ENCODE measurements at regions not wholly inside any gene's neighbourhood (a gene's known extent, or its start where the extent isn't known, plus 50 kb on each side); places are given as distances from the start of the nearest gene placed in this dataset.

DNA sequence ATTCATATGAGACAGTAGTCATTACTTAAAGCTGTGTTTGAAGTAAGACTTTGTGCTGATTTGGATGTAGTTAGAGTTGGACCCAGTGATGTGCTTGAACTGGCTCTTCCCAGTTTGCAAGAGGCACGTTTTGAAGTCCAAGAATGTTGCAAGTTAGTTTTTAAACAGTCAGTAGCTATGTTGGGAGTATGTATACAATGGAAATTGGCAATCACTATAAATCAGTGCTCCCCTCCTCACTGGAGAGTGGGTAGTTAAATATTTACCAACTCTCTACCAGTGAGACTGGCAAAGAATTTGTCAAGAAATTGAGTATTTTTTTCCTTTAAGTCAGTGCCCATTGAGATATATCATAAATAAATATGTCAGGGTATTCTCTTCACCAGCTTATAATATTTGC lies 191.9 kb upstream of the SPRY1 start:
- CTCF ChIA-PET: interaction anchor here (1.1 to 1.2 kb wide), 2 partner anchors 12 to 15 kb away, joined by 3 to 4 read pairs; no protein-coding TSS in a partner anchor
- TF ChIP-seq, protein P1, sequence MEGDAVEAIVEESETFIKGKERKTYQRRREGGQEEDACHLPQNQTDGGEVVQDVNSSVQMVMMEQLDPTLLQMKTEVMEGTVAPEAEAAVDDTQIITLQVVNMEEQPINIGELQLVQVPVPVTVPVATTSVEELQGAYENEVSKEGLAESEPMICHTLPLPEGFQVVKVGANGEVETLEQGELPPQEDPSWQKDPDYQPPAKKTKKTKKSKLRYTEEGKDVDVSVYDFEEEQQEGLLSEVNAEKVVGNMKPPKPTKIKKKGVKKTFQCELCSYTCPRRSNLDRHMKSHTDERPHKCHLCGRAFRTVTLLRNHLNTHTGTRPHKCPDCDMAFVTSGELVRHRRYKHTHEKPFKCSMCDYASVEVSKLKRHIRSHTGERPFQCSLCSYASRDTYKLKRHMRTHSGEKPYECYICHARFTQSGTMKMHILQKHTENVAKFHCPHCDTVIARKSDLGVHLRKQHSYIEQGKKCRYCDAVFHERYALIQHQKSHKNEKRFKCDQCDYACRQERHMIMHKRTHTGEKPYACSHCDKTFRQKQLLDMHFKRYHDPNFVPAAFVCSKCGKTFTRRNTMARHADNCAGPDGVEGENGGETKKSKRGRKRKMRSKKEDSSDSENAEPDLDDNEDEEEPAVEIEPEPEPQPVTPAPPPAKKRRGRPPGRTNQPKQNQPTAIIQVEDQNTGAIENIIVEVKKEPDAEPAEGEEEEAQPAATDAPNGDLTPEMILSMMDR (IDR thresholded peaks at IDR 0.05; ENCODE audit: control extremely low read depth, extremely low read depth, low read depth, missing control alignments): no peak
- no peak for DNase-seq (ENCODE audit: extremely low spot score)
- POLR2A ChIA-PET: no interaction called here

DNA sequence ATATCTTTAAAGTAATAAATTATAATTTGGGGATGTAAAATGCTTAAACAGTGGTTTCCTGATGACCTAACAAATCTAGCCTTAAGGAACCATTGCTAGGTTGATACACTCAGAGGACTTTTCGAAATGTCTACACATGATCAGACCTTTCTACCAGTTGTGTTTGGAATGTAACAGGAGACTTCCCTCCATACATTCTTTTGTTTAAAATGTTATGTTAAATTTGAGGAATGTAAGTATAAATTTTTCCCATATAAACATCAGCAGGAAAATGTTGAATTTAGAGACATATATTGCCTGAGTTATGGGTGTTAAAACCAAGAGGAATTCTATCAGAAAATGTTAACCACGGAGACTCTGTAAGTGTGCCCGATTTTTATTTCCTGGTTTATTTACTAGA lies 190.6 kb upstream of the SPRY1 start:
- no peak for DNase-seq (ENCODE audit: extremely low spot score)
- TF ChIP-seq, protein P1 (IDR thresholded peaks at IDR 0.05; ENCODE audit: control extremely low read depth, extremely low read depth, low read depth, missing control alignments): no peak
- ChIA-PET POLR2A (no interaction called here), CTCF (interaction anchor here (1.5 kb wide), 1 partner anchor 8 kb away, joined by 4 read pairs; no protein-coding TSS in a partner anchor)

DNA sequence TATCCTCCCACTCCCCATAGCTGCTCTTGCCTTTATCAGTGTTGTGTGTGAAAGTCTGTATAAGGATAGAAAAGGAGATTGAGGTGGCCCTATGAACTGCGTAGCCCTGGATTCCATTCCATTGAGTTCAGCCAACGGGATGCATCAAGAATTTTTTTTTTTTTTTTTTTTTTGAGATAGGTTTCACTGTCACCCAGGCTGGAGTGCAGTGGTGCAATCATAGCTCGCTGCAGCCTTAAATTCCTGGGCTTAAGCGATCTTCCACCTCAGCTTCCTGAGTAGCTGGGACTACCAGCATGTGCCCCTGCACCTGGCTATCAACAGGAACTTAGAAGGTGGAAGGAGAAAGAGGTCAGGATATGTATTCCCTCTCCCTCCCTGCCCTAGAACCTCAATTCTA lies 187.2 kb upstream of the SPRY1 start:
- no peak for DNase-seq (ENCODE audit: extremely low spot score)
- CTCF ChIA-PET: interaction anchor here (1.3 kb wide), 1 partner anchor 10 kb away, joined by 3 read pairs; no protein-coding TSS in a partner anchor
- POLR2A ChIA-PET: no interaction called here
- TF ChIP-seq, protein P1 (IDR thresholded peaks at IDR 0.05; ENCODE audit: control extremely low read depth, extremely low read depth, low read depth, missing control alignments): no peak

DNA sequence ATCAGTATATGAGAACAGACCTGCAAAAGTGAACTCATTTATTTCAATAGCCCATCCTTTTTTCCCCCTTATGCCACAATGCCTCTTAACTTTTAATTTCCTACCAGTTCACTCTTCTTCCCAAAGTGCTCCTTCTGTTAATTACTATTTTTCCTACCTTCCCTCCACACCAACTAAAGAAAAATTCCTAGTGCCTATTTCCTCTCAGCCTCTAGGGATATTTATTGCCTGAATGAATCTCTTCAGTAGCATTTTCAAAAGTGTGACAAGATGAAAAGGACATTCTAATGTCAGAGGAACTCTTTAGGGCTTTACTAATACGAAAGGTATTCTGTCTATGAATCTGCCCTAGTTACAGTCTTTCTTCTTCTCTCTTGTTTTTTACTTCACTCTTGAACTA lies 181.1 kb upstream of the SPRY1 start:
- no peak for DNase-seq (ENCODE audit: extremely low spot score)
- ChIA-PET CTCF (no interaction called here), POLR2A (no interaction called here)
- TF ChIP-seq, protein P1 (IDR thresholded peaks at IDR 0.05; ENCODE audit: control extremely low read depth, extremely low read depth, low read depth, missing control alignments): no peak

DNA sequence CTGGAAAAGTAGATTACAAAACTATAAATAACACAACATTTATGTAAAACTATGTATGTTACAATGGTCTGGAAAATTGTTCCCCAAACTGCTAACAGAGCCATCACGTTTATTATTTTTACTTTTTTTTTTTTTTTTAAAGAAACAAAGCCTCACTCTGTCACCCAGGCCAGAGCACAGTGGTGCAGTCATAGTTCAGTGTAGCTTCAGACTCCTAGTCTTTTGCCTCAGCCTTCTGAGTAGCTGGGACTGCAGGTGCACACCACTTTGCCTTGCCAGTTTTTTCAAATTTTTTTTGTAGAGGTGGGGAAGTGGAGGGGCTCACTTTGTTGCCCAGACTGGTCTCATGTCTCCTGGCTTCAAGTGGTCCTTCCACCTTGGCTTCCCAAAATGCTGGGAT lies 180.1 kb upstream of the SPRY1 start:
- no peak for DNase-seq (ENCODE audit: extremely low spot score)
- CTCF ChIA-PET: no interaction called here
- TF ChIP-seq, protein P1 (IDR thresholded peaks at IDR 0.05; ENCODE audit: control extremely low read depth, extremely low read depth, low read depth, missing control alignments): no peak
- POLR2A ChIA-PET: no interaction called here

DNA sequence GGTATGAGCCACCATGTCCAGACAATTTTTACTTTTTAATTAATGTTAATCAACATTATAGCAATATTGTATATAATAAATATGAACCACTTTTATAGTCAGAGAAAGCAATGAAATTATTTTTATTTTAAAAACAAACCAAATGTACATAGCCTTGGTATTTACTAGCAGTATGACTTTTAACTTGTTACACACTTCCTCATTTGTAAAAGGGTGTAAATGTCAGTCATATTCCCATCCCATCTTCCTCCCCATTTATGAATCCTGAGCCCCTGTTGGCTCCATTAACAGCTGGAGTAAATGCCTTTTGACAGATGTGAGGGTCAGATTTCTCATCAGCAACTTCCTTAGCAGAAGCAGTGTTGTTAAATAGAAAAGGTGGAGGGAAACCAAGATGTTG lies 179.6 kb upstream of the SPRY1 start:
- ChIA-PET POLR2A (no interaction called here), CTCF (no interaction called here)
- DNase-seq (ENCODE audit: extremely low spot score): no peak
- TF ChIP-seq, protein P1 (IDR thresholded peaks at IDR 0.05; ENCODE audit: control extremely low read depth, extremely low read depth, low read depth, missing control alignments): no peak

DNA sequence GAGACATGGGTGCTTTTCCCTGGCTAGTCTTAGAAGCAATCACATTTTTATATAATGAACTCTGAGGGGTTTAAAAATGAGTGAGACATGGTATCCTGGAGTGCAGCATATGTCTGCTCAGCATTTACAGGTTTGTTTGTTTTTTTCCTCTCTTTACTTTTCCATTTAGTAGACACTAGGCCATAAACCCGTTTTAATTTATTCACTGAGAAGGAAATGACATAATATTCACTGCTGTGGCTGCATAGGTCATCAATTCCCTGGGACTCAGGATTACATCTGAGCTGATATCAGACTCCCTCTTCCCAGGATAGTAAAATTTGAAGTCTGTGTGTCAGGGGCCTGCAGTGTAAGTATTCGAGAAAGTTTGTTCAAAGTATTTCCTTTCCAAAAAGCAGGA lies 178.9 kb upstream of the SPRY1 start:
- TF ChIP-seq, protein P1 (IDR thresholded peaks at IDR 0.05; ENCODE audit: control extremely low read depth, extremely low read depth, low read depth, missing control alignments): no peak
- POLR2A ChIA-PET: no interaction called here
- no peak for DNase-seq (ENCODE audit: extremely low spot score)
- CTCF ChIA-PET: interaction anchor here (1.4 to 1.6 kb wide), 2 partner anchors 15 to 113 kb away, joined by 3 to 5 read pairs; no protein-coding TSS in a partner anchor

Measured in GM10248 (cell line).